Uterus (tissue), 2 donors: ENCODE measurements at regions not wholly inside any gene's neighbourhood (a gene's known extent, or its start where the extent isn't known, plus 50 kb on each side); places are given as distances from the start of the nearest gene placed in this dataset.

ENCODE experiments used
- CTCF ChIP-seq, 4 experiments: fragments of 200-600 bp in 2 of 4; fragments of 450-650 bp in 2 of 4; sonication (generic) in 2 of 4; IDR thresholded peaks; one replicate each; pipeline ENCODE4 v1.5.1; 2016 to 2019; ENCODE audit warnings: antibody characterized with exemption in 4 of 4, mild to moderate bottlenecking in 2 of 4, moderate library complexity in 1 of 4
- POLR2A ChIP-seq, 2 donors: fragments of 450-650 bp; IDR thresholded peaks; one replicate each; pipeline ENCODE4 v1.6.1; 2016; ENCODE audit warnings: antibody characterized with exemption in 2 of 2, mild to moderate bottlenecking in 1 of 2, moderate library complexity in 1 of 2

GRCh38 chr2:16613539-16614011 lies 52.1 kb downstream of the CYRIA start:
- TF ChIP-seq CTCF (IDR thresholded peaks at IDR 0.05) = peak; percentile 23 to 63 (median 39)
- no peak for TF ChIP-seq POLR2A (IDR thresholded peaks at IDR 0.05)
